ENCODE measurements at regions not wholly inside any gene's neighbourhood (a gene's known extent, or its start where the extent isn't known, plus 50 kb on each side); places are given as distances from the start of the nearest gene placed in this dataset.

DNA sequence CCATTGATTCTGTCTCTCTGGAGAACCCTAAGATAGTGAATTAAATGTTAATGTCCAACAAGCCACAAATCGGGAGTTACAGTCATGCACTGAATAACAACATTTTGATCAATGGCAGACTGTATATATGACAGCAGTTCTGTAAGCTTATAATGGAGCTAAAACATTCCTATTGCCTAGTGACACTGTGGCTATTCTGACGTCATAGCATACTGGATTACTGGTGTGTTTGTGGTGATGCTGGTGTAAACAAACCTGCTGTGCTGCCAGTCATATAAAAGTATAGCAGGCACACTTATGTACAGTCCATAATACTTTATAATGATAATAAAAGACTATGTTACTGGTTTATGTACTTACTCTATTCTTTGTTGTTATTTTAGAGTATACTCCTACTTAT lies 56.7 kb upstream of the BICD1 start:
- Histone ChIP-seq H3K27me3 (no peaks in the 10 kb centered on the region), H3K27ac (no peak overlapping the region), H3K4me1 (no peaks in the 10 kb centered on the region), H3K9me3 (no peaks in the 10 kb centered on the region), H3K36me3 (no peaks in the 10 kb centered on the region), H3K4me3 (no peak overlapping the region)
- intact Hi-C loops (cut with DNase I; ENCODE audit: low total_unique reads) (no loop called here), in situ Hi-C loops (cut with MboI; ENCODE audit: low pct_ligation_motif_present in 1 of 4, low pct_unique_long_range_greater_than_20kb in 1 of 4, low sequenced_read_pairs in 3 of 4) (loop anchor here in 3 of 4 donors (25.0 kb wide), 2 partner anchors 262 to 363 kb away; no protein-coding TSS in a partner anchor)
- TF ChIP-seq POLR2A (IDR thresholded peaks at IDR 0.05): no peak
- no peak for TF ChIP-seq CTCF (IDR thresholded peaks at IDR 0.05)
- no peak for TF ChIP-seq POLR2AphosphoS5 (IDR thresholded peaks at IDR 0.05)
- TF ChIP-seq EP300 (IDR thresholded peaks at IDR 0.05; ENCODE audit: low read depth): no peak
- DNase-seq: no peak
- WGBS, 2 donors (ENCODE audit: low coverage in 1 of 2): 17 to 58% methylated on average over 2 of the region's 2 CpGs

- intact Hi-C loops (cut with DNase I; ENCODE audit: low total_unique reads) (no loop called here), in situ Hi-C loops (cut with MboI; ENCODE audit: low pct_ligation_motif_present in 1 of 4, low pct_unique_long_range_greater_than_20kb in 1 of 4, low sequenced_read_pairs in 3 of 4) (loop anchor here in 3 of 4 donors (25.0 kb wide), 2 partner anchors 261 to 364 kb away; no protein-coding TSS in a partner anchor)
- TF ChIP-seq CTCF (IDR thresholded peaks at IDR 0.05): no peak
- no peak for TF ChIP-seq POLR2AphosphoS5 (IDR thresholded peaks at IDR 0.05)
- TF ChIP-seq POLR2A (IDR thresholded peaks at IDR 0.05): no peak
- no peak for TF ChIP-seq EP300 (IDR thresholded peaks at IDR 0.05; ENCODE audit: low read depth)
- Histone ChIP-seq H3K4me3 (no peak overlapping the region), H3K27me3 (no peaks in the 10 kb centered on the region), H3K9me3 (no peaks in the 10 kb centered on the region), H3K27ac (no peak overlapping the region), H3K36me3 (no peaks in the 10 kb centered on the region), H3K4me1 (no peaks in the 10 kb centered on the region)
- DNase-seq: no peak
- 74% methylated on average over 4 of the region's 4 CpGs; no CpG with 5 or more reads in 1 of the 2 donors for WGBS, 2 donors (ENCODE audit: low coverage in 1 of 2)
Measured at GRCh38 chr12:32051511-32052211, 55.0 kb upstream of the BICD1 start.

DNA sequence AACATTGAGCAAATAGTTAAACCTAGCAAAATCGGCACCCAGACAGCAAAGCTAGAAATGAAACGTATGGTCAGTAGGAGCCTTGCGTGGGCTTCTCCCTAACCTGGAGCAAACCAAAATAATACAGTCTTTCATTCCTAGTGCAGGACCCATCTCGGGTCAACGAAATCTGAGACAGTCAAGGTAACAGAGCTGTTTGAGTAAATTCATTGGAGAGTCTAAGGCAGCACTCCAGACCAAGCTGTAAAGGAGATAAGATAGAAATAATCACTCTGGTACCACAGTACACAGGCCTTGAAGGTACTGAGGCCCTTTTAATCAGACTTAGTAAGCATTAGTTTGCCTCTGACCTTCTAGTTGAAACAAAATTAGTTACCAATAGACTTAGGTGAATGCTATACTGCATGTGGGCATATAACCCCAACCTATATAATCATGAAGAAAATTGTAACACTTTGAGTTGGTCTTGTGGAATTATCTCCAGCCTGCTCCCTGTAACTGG lies 54.4 kb upstream of the BICD1 start:
- Histone ChIP-seq H3K9me3 (no peaks in the 10 kb centered on the region), H3K4me3 (no peak overlapping the region), H3K27me3 (no peaks in the 10 kb centered on the region), H3K27ac (no peak overlapping the region), H3K4me1 (no peaks in the 10 kb centered on the region), H3K36me3 (no peaks in the 10 kb centered on the region)
- no peak for TF ChIP-seq POLR2AphosphoS5 (IDR thresholded peaks at IDR 0.05)
- TF ChIP-seq CTCF (IDR thresholded peaks at IDR 0.05): no peak
- no peak for TF ChIP-seq POLR2A (IDR thresholded peaks at IDR 0.05)
- no peak for TF ChIP-seq EP300 (IDR thresholded peaks at IDR 0.05; ENCODE audit: low read depth)
- no peak for DNase-seq
- WGBS, 2 donors (ENCODE audit: low coverage in 1 of 2): 63% methylated on average over 5 of the region's 5 CpGs; no CpG with 5 or more reads in 1 of the 2 donors
- in situ Hi-C loops (cut with MboI; ENCODE audit: low pct_ligation_motif_present in 1 of 4, low pct_unique_long_range_greater_than_20kb in 1 of 4, low sequenced_read_pairs in 3 of 4) (loop anchor here in 3 of 4 donors (25.0 kb wide), 2 partner anchors 260 to 365 kb away; no protein-coding TSS in a partner anchor), intact Hi-C loops (cut with DNase I; ENCODE audit: low total_unique reads) (no loop called here)

DNA sequence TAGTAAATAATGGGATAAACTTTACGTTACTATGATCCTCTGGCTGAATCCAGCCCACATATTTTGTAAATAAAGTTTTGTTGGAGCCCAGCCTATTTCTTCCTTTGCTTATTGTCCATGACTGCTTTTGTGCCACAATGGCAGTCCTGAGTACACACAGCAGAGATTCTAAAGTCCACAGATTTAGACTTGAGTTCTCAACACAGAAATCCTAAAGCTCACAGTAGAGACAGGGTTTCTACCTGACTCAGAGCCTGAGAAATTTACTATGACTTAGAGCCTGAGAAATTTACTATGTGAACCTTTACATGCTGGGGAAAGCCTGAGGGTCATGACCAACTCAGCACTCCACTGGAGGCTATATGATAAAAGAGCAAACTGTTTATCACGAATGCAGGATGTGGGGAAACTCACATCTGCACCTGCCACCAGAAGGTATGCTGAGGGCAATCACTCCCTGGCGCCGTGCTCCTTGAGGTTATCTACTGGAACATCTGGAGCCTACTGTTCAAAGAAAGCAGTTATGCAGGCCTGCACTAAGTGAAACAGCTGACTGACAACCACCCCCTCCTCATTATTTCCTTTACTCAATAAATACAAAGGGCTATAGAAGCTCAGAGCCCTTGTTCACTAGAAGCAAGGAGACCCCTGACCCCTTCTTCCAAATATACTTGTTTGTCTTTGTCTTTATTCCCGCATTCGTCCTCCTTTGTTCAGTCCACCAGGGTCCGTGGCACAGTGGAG lies 52.6 kb upstream of the BICD1 start:
- TF ChIP-seq POLR2AphosphoS5 (IDR thresholded peaks at IDR 0.05) (no peak), EP300 (IDR thresholded peaks at IDR 0.05; ENCODE audit: low read depth) (no peak), POLR2A (IDR thresholded peaks at IDR 0.05) (no peak), CTCF (IDR thresholded peaks at IDR 0.05) (no peak)
- DNase-seq: no peak
- Histone ChIP-seq H3K4me1 (no peaks in the 10 kb centered on the region), H3K4me3 (no peak overlapping the region), H3K36me3 (no peaks in the 10 kb centered on the region), H3K27me3 (no peaks in the 10 kb centered on the region), H3K27ac (no peak overlapping the region), H3K9me3 (no peaks in the 10 kb centered on the region)
- in situ Hi-C loops (cut with MboI; ENCODE audit: low pct_ligation_motif_present in 1 of 4, low pct_unique_long_range_greater_than_20kb in 1 of 4, low sequenced_read_pairs in 3 of 4): loop anchor here in 3 of 4 donors (25.0 kb wide), 2 partner anchors 258 to 367 kb away; no protein-coding TSS in a partner anchor
- intact Hi-C loops (cut with DNase I; ENCODE audit: low total_unique reads): no loop called here
- 89 to 93% methylated on average over 3 to 7 of the region's 7 CpGs for WGBS, 2 donors (ENCODE audit: low coverage in 1 of 2)
